T47D (cell line): ENCODE measurements at regions not wholly inside any gene's neighbourhood (a gene's known extent, or its start where the extent isn't known, plus 50 kb on each side); places are given as distances from the start of the nearest gene placed in this dataset.

Source experiments
- DNase-seq, 2 experiments: peaks; one replicate each; pipeline versions ENCODE4 v3.0.0 to v3.0.0-alpha.2; 2011 to 2012; ENCODE audit warnings: low read depth in 1 of 2, low spot score in 1 of 2
- JUND ChIP-seq: IDR thresholded peaks from 2 replicates; pipeline ENCODE4 v1.6.1; 2012; ENCODE audit warnings: low read depth
- in situ Hi-C: cut with HindIII; loops from 2 replicates; pipeline ENCODE4 v1.10.0; 2016; ENCODE audit warnings: low sequenced_read_pairs, low pct_unique_long_range_greater_than_20kb

GRCh38 chr13:56906909-56907308, 233.8 kb upstream of the PRR20A start:
- in situ Hi-C loops, result no loop called here
- TF ChIP-seq JUND, result no peak
- no peak for DNase-seq

- in situ Hi-C loops, result no loop called here
- DNase-seq, result peak in 1 of 2 experiments; percentile 1
- no peak for TF ChIP-seq JUND
Observed at GRCh38 chr13:56907766-56908165, 233.0 kb upstream of the PRR20A start.

- no peak for DNase-seq
- in situ Hi-C loops, result no loop called here
Observed at GRCh38 chr13:56909896-56910600, 230.7 kb upstream of the PRR20A start.

GRCh38 chr13:56917966-56918365, 222.8 kb upstream of the PRR20A start:
- DNase-seq, result no peak
- TF ChIP-seq JUND, result no peak
- in situ Hi-C loops, result no loop called here

More at GRCh38 chr13:56909896-56910600, 230.7 kb upstream of the PRR20A start:
- TF ChIP-seq JUND, result no peak

GRCh38 chr13:56923626-56924140, 217.0 kb upstream of the PRR20A start:
- TF ChIP-seq JUND, result no peak
- DNase-seq, result no peak
- in situ Hi-C loops, result no loop called here

GRCh38 chr13:56924401-56924800, 216.3 kb upstream of the PRR20A start:
- no peak for DNase-seq
- TF ChIP-seq JUND, result no peak
- in situ Hi-C loops, result no loop called here

GRCh38 chr13:56932104-56932503, 208.6 kb upstream of the PRR20A start:
- in situ Hi-C loops, result no loop called here
- TF ChIP-seq JUND, result no peak
- DNase-seq, result no peak

- in situ Hi-C loops, result no loop called here
- no peak for DNase-seq
- no peak for TF ChIP-seq JUND
Observed at GRCh38 chr13:56953965-56954364, 186.8 kb upstream of the PRR20A start.

GRCh38 chr13:56975647-56976046, 165.1 kb upstream of the PRR20A start:
- TF ChIP-seq JUND, result no peak
- DNase-seq, result no peak
- in situ Hi-C loops, result no loop called here

GRCh38 chr13:56980856-56981255, 159.9 kb upstream of the PRR20A start:
- DNase-seq, result no peak
- no peak for TF ChIP-seq JUND
- in situ Hi-C loops, result no loop called here

- in situ Hi-C loops, result no loop called here
- TF ChIP-seq JUND, result no peak
- DNase-seq, result no peak
Observed at GRCh38 chr13:56986121-56986520, 154.6 kb upstream of the PRR20A start.

- in situ Hi-C loops, result no loop called here
- DNase-seq, result no peak
Observed at GRCh38 chr13:56988543-56988942, 152.2 kb upstream of the PRR20A start.

GRCh38 chr13:57003682-57004081, 137.0 kb upstream of the PRR20A start:
- in situ Hi-C loops, result no loop called here
- no peak for DNase-seq
- no peak for TF ChIP-seq JUND

More at GRCh38 chr13:56988543-56988942, 152.2 kb upstream of the PRR20A start:
- TF ChIP-seq JUND, result no peak

- no peak for DNase-seq
- TF ChIP-seq JUND, result no peak
Observed at GRCh38 chr13:57017357-57017756, 123.4 kb upstream of the PRR20A start.

More at GRCh38 chr13:57017357-57017756, 123.4 kb upstream of the PRR20A start:
- in situ Hi-C loops, result no loop called here
